Right lobe of liver (tissue), 6 donors: ENCODE measurements at regions not wholly inside any gene's neighbourhood (a gene's known extent, or its start where the extent isn't known, plus 50 kb on each side); places are given as distances from the start of the nearest gene placed in this dataset.

Experiments
- ATAC-seq, 4 donors: fragments of 200-7000 bp; cut with Tn5 transposase; one replicate each; pipeline ENCODE4 v1.9.1; 2020; ENCODE audit warnings: mild to moderate bottlenecking in 4 of 4, moderate library complexity in 4 of 4
- DNase-seq, 3 donors: peaks; one replicate each; pipeline ENCODE4 v3.0.0-alpha.2; 2020
- H3K27ac ChIP-seq, 3 donors: fragments of 200-600 bp; one replicate each; pipeline ENCODE4 v1.8.0; 2022
- H3K27me3 ChIP-seq, 2 donors: fragments of 200-600 bp; one replicate each; pipeline ENCODE4 v1.8.0; 2022
- H3K36me3 ChIP-seq, 4 donors: fragments of 200-600 bp; sonication (generic) in 1 of 4; one replicate each; pipeline versions ENCODE4 v1.5.1 to v1.8.0; 2017 to 2022; ENCODE audit warnings: control low read depth in 1 of 4
- H3K4me1 ChIP-seq, 4 donors: fragments of 200-600 bp; sonication (generic) in 1 of 4; one replicate each; pipeline versions ENCODE4 v1.5.1 to v1.8.0; 2017 to 2022; ENCODE audit warnings: control low read depth in 1 of 4
- H3K4me3 ChIP-seq, 3 donors: fragments of 200-600 bp; one replicate each; pipeline ENCODE4 v1.8.0; 2022
- H3K9me3 ChIP-seq, 4 donors: fragments of 200-600 bp; sonication (generic) in 1 of 4; one replicate each; pipeline versions ENCODE4 v1.5.1 to v1.8.0; 2017 to 2022; ENCODE audit warnings: control low read depth in 1 of 4
- POLR2A ChIP-seq: fragments of 450-650 bp; IDR thresholded peaks from one replicate; pipeline ENCODE4 v1.6.1; 2017; ENCODE audit warnings: antibody characterized with exemption, mild to moderate bottlenecking
- WGBS: methylation state at CpG from one replicate; pipeline ENCODE4 v1.1.6; 2018; ENCODE audit warnings: low coverage, low lambda C conversion rate; ENCODE audit not compliant: insufficient coverage; ENCODE audit errors: missing lambda C conversion rate; 5-methylcytosine and 5-hydroxymethylcytosine counted together
- intact Hi-C, 2 donors: fragments of 100-400 bp; cut with DNase I; formaldehyde crosslinking; loops; one replicate each; pipeline versions ENCODE4 v1.11.2 to v1.14.1; 2022
- TF ChIP-seq, protein P1 (sequence below), 4 donors: fragments of 200-600 bp in 3 of 4; fragments of 450-650 bp in 1 of 4; IDR thresholded peaks; one replicate each; pipeline versions ENCODE4 v1.5.1 to v1.8.0; 2016 to 2022; ENCODE audit warnings: antibody characterized with exemption in 4 of 4, mild to moderate bottlenecking in 2 of 4
- donor health status: DM: no; HTN: yes; CAD: no.
- donor health status: DM: no; HTN: no; CAD: no.
- donor health status: DM: no; HTN: no; CAD: no.
- donor health status: DM: no; HTN: yes; CAD: no.
- donor health status: DM: no; HTN: yes; CAD: no.

GRCh38 chr20:22838001-22838400 lies 197.1 kb upstream of the SSTR4 start:
- no peaks in the 10 kb centered on the region for H3K36me3 ChIP-seq
- no peak overlapping the region for H3K4me3 ChIP-seq
- ATAC-seq (no peak), DNase-seq (no peak)
- TF ChIP-seq, protein P1, sequence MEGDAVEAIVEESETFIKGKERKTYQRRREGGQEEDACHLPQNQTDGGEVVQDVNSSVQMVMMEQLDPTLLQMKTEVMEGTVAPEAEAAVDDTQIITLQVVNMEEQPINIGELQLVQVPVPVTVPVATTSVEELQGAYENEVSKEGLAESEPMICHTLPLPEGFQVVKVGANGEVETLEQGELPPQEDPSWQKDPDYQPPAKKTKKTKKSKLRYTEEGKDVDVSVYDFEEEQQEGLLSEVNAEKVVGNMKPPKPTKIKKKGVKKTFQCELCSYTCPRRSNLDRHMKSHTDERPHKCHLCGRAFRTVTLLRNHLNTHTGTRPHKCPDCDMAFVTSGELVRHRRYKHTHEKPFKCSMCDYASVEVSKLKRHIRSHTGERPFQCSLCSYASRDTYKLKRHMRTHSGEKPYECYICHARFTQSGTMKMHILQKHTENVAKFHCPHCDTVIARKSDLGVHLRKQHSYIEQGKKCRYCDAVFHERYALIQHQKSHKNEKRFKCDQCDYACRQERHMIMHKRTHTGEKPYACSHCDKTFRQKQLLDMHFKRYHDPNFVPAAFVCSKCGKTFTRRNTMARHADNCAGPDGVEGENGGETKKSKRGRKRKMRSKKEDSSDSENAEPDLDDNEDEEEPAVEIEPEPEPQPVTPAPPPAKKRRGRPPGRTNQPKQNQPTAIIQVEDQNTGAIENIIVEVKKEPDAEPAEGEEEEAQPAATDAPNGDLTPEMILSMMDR (IDR thresholded peaks at IDR 0.05), result no peak
- no peak for TF ChIP-seq POLR2A
- H3K27me3 ChIP-seq, result no peaks in the 10 kb centered on the region
- no peaks in the 10 kb centered on the region for H3K4me1 ChIP-seq
- intact Hi-C loops, result no loop called here
- no peak overlapping the region for H3K27ac ChIP-seq
- no peaks in the 10 kb centered on the region for H3K9me3 ChIP-seq
- 30% methylated on average over 1 of the region's 1 CpG for WGBS

DNA sequence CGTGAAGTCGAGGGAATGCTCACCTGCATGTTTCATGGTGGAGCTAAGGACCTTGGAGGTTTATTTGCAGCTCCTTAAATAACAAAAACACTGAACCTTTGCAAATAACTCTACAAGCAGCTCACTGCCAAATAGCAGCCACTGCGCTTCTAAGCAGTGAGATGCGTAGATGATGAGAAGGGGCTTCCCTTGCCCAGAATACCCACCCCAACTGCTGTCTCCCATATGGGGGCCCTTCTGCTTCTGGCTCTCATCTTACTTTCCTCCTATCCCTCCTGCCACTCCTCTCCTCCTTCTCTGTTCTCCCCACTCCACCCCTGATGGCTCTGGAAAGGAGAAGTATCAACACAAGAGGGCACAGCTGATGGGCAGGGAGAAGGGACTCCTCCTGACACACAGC lies 193.3 kb upstream of the SSTR4 start:
- Histone ChIP-seq H3K27ac (no peak overlapping the region), H3K9me3 (no peaks in the 10 kb centered on the region), H3K36me3 (no peaks in the 10 kb centered on the region), H3K4me3 (no peak overlapping the region), H3K27me3 (no peaks in the 10 kb centered on the region), H3K4me1 (no peaks in the 10 kb centered on the region)
- intact Hi-C loops, result no loop called here
- DNase-seq (no peak), ATAC-seq (no peak)
- no peak for TF ChIP-seq POLR2A
- TF ChIP-seq, protein P1 (IDR thresholded peaks at IDR 0.05), result no peak
- WGBS, result 58% methylated on average over 3 of the region's 4 CpGs

- Histone ChIP-seq H3K27ac (no peak overlapping the region), H3K27me3 (no peaks in the 10 kb centered on the region), H3K4me3 (no peak overlapping the region), H3K4me1 (no peaks in the 10 kb centered on the region), H3K9me3 (no peaks in the 10 kb centered on the region), H3K36me3 (no peaks in the 10 kb centered on the region)
- intact Hi-C loops, result no loop called here
- no peak for TF ChIP-seq POLR2A
- TF ChIP-seq, protein P1 (IDR thresholded peaks at IDR 0.05), result no peak
- DNase-seq, result no peak
- ATAC-seq, result no peak
- WGBS, result 92% methylated on average over 1 of the region's 5 CpGs
These were observed 192.3 kb upstream of the SSTR4 start for GRCh38 chr20:22842793-22843192.

DNA sequence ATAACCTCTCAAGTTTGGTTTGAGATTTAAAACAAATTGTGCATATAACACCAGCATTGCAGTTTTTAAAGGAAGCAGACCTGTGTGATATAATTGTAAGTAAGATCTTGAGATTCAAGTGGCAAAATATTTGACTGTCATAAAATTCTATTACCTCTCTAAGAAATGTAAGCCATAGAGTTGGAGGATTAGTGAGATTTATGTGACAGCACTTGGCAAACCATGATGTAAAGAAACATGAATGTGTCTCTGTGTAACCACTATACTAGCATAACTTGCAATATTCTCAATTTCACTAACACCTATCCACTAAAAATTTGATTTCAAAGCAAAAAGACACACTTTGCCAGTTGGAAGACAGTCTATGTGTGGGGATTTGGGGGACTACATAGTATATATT lies 190.2 kb upstream of the SSTR4 start:
- TF ChIP-seq POLR2A, result no peak
- TF ChIP-seq, protein P1 (IDR thresholded peaks at IDR 0.05), result no peak
- H3K9me3 ChIP-seq, result no peaks in the 10 kb centered on the region
- no peak for ATAC-seq

GRCh38 chr20:22846863-22847262 lies 188.2 kb upstream of the SSTR4 start:
- H3K9me3 ChIP-seq, result no peaks in the 10 kb centered on the region
- TF ChIP-seq, protein P1 (IDR thresholded peaks at IDR 0.05), result no peak
- TF ChIP-seq POLR2A, result no peak
- no peak overlapping the region for H3K27ac ChIP-seq
- H3K4me3 ChIP-seq, result no peak overlapping the region
- no peak for ATAC-seq
- no peak for DNase-seq
- H3K36me3 ChIP-seq, result no peaks in the 10 kb centered on the region
- intact Hi-C loops, result no loop called here
- H3K27me3 ChIP-seq, result no peaks in the 10 kb centered on the region
- WGBS, result 34% methylated on average over 3 of the region's 3 CpGs
- no peaks in the 10 kb centered on the region for H3K4me1 ChIP-seq

More for the DNA sequence above, 190.2 kb upstream of the SSTR4 start:
- intact Hi-C loops, result no loop called here
- H3K27ac ChIP-seq, result no peak overlapping the region
- no peak overlapping the region for H3K4me3 ChIP-seq
- no peaks in the 10 kb centered on the region for H3K4me1 ChIP-seq
- no peaks in the 10 kb centered on the region for H3K27me3 ChIP-seq
- no peaks in the 10 kb centered on the region for H3K36me3 ChIP-seq
- DNase-seq, result no peak
